ENCODE measurements at regions not wholly inside any gene's neighbourhood (a gene's known extent, or its start where the extent isn't known, plus 50 kb on each side); places are given as distances from the start of the nearest gene placed in this dataset.

DNA sequence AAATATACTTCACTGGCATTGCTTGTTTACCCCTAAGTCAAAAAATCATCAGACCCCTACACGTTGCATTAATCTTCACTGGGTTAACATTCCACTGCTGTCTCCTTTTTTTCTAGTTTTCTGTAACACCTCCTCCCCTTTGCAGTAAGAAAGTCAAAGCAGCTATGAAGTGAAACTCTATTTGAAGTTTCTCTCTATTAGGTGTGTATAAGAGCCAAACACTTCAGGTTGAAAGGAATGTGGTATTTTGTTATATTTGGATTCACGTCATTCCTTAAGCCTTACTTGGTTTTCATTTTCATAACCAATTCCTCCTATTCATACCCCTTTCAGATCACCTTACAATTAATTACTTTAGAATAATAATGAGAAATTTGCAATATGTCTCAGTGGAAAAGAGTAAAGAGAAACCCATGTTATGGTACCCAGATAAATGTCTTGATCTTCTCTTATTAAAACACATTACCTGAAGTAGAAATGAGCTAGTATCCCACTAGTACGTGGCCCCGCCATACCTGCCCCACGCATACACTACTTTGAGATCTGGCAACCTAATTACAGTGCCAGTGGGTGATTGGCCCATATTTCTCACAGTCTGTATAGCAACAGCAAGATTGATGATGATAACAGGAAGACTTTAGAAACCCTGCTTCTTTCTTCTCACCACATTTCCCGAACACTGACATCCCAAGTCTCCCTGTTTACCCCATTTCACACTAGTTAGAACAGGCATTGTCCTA is 236.4 kb upstream of the RGS6 start:
- H4K20me1 ChIP-seq (replicated peaks; ENCODE audit: control insufficient read depth, insufficient read depth, low read length), result no peaks in the 10 kb centered on the region
- ATAC-seq (no peak), FAIRE-seq (no peak), DNase-seq (ENCODE audit: extremely low read depth in 1 of 4, low spot score in 3 of 4) (no peak)
- H3K27me3 ChIP-seq (ENCODE audit: control insufficient read depth in 2 of 2, insufficient read depth in 2 of 2, low read length in 2 of 2), result no peaks in the 10 kb centered on the region
- H3K9me1 ChIP-seq (ENCODE audit: control insufficient read depth, insufficient read depth, low read length), result no peaks in the 10 kb centered on the region
- H3K9ac ChIP-seq (ENCODE audit: insufficient read depth in 1 of 2, low read depth in 2 of 2, low read length in 2 of 2), result no peak overlapping the region
- no peaks in the 10 kb centered on the region for H3K36me3 ChIP-seq (ENCODE audit: control insufficient read depth, insufficient read depth, low read length)
- ChIA-PET CTCF (ENCODE audit: low intra/inter-chr PET ratio) (no interaction called here), POLR2A (no interaction called here)
- H2AFZ ChIP-seq (ENCODE audit: low read depth, low read length), result no peak overlapping the region
- H3K4me2 ChIP-seq (ENCODE audit: insufficient read depth, low read length), result no peak overlapping the region
- BruUV-seq (replicated peaks), result no TSS peak
- H3K4me1 ChIP-seq (replicated peaks in 1 of 2; ENCODE audit: control insufficient read depth in 2 of 2, insufficient read depth in 2 of 2, low read length in 2 of 2), result no peaks in the 10 kb centered on the region
- H3K27ac ChIP-seq (ENCODE audit: extremely low read depth, low read depth, low read length), result no peak overlapping the region
- no peaks in the 10 kb centered on the region for H3K9me3 ChIP-seq (replicated peaks; ENCODE audit: control insufficient read depth, insufficient read depth, low read depth, low read length)
- intact Hi-C loops (cut with micrococcal nuclease), result no loop called here
- in situ Hi-C loops (cut with MboI), result no loop called here
- TF ChIP-seq SETDB1 (IDR thresholded peaks at IDR 0.05; ENCODE audit: low read length) (no peak), ETV6 (IDR thresholded peaks at IDR 0.05; ENCODE audit: borderline replicate concordance in 1 of 2, low read depth in 2 of 2, low read length in 1 of 2) (no peak), ETV6 (CRISPR knock-in tag; IDR thresholded peaks at IDR 0.05; ENCODE audit: borderline replicate concordance) (no peak), LCOR (CRISPR knock-in tag; IDR thresholded peaks at IDR 0.05) (no peak), PRPF4 (IDR thresholded peaks at IDR 0.05; ENCODE audit: insufficient read depth, low read depth, low read length, poor library complexity, severe bottlenecking) (no peak), POLR2G (IDR thresholded peaks at IDR 0.05; ENCODE audit: low read depth, low read length) (no peak)
- TF ChIP-seq, protein P1, sequence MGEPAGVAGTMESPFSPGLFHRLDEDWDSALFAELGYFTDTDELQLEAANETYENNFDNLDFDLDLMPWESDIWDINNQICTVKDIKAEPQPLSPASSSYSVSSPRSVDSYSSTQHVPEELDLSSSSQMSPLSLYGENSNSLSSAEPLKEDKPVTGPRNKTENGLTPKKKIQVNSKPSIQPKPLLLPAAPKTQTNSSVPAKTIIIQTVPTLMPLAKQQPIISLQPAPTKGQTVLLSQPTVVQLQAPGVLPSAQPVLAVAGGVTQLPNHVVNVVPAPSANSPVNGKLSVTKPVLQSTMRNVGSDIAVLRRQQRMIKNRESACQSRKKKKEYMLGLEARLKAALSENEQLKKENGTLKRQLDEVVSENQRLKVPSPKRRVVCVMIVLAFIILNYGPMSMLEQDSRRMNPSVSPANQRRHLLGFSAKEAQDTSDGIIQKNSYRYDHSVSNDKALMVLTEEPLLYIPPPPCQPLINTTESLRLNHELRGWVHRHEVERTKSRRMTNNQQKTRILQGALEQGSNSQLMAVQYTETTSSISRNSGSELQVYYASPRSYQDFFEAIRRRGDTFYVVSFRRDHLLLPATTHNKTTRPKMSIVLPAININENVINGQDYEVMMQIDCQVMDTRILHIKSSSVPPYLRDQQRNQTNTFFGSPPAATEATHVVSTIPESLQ (CRISPR knock-in tag; IDR thresholded peaks at IDR 0.05), result no peak
- H3K4me3 ChIP-seq, result no peak overlapping the region
- WGBS (ENCODE audit: insufficient coverage, low coverage, missing lambda C conversion rate), result 56% methylated on average over 6 of the region's 6 CpGs
- no peaks in the 10 kb centered on the region for H3K79me2 ChIP-seq (ENCODE audit: control insufficient read depth, insufficient read depth, low read length)

Data from K562 (cell line).